Liver (tissue), 8 donors: ENCODE measurements at regions not wholly inside any gene's neighbourhood (a gene's known extent, or its start where the extent isn't known, plus 50 kb on each side); places are given as distances from the start of the nearest gene placed in this dataset.

ENCODE experiments used
- DNase-seq: peaks from one replicate; pipeline ENCODE4 v3.0.0-alpha.2; 2017; ENCODE audit warnings: low spot score
- H3K27ac ChIP-seq, 2 donors: one replicate each; pipeline ENCODE4 v1.7.0; 2013; ENCODE audit warnings: inconsistent platforms in 2 of 2, low read length in 2 of 2, control low read depth in 1 of 2, low read depth in 1 of 2, mild to moderate bottlenecking in 1 of 2
- H3K27me3 ChIP-seq, 4 donors: one replicate each; pipeline versions ENCODE4 v1.6.1 to v1.7.0; 2013; ENCODE audit warnings: low read length in 3 of 4, inconsistent platforms in 1 of 4, mild to moderate bottlenecking in 1 of 4, moderate library complexity in 1 of 4; ENCODE audit not compliant: control insufficient read depth in 4 of 4, insufficient read depth in 4 of 4
- H3K36me3 ChIP-seq, 4 donors: one replicate each; pipeline versions ENCODE4 v1.6.1 to v1.7.0; 2013; ENCODE audit warnings: low read length in 3 of 4, mild to moderate bottlenecking in 3 of 4, low read depth in 1 of 4, moderate library complexity in 1 of 4; ENCODE audit not compliant: control insufficient read depth in 4 of 4, insufficient read depth in 3 of 4
- H3K4me1 ChIP-seq, 4 donors: one replicate each; pipeline versions ENCODE4 v1.6.1 to v1.7.0; 2013; ENCODE audit warnings: low read length in 3 of 4, mild to moderate bottlenecking in 3 of 4, moderate library complexity in 1 of 4; ENCODE audit not compliant: control insufficient read depth in 4 of 4, insufficient read depth in 4 of 4
- H3K4me3 ChIP-seq, 3 donors: one replicate each; pipeline versions ENCODE4 v1.6.1 to v1.7.0; 2013; ENCODE audit warnings: low read length in 3 of 3, control low read depth in 1 of 3, low read depth in 1 of 3, mild to moderate bottlenecking in 1 of 3
- H3K9ac ChIP-seq, 2 donors: one replicate each; pipeline ENCODE4 v1.7.0; 2013; ENCODE audit warnings: low read length in 2 of 2, mild to moderate bottlenecking in 2 of 2, moderate library complexity in 2 of 2, control low read depth in 1 of 2, low read depth in 1 of 2
- H3K9me3 ChIP-seq, 4 donors: one replicate each; pipeline versions ENCODE4 v1.6.1 to v1.7.0; 2013; ENCODE audit warnings: low read length in 3 of 4; ENCODE audit not compliant: control insufficient read depth in 4 of 4
- EGR1 ChIP-seq, 2 donors: IDR thresholded peaks; 2 replicates each; pipeline ENCODE4 v1.6.1; 2016 to 2018; ENCODE audit warnings: antibody characterized with exemption in 2 of 2, low read depth in 2 of 2
- FOXA1 ChIP-seq: IDR thresholded peaks from 2 replicates; pipeline ENCODE4 v1.6.1; 2016; ENCODE audit warnings: antibody characterized with exemption
- GABPA ChIP-seq, 2 donors: IDR thresholded peaks in 1 of 2; conservative IDR thresholded peaks in 1 of 2; 2 replicates each; pipeline ENCODE4 v1.6.1; 2016; ENCODE audit warnings: antibody characterized with exemption in 2 of 2, mild to moderate bottlenecking in 1 of 2, moderate library complexity in 1 of 2
- HNF4A ChIP-seq, 2 donors: conservative IDR thresholded peaks; 2 replicates each; pipeline ENCODE4 v1.6.1; 2016; ENCODE audit warnings: antibody characterized with exemption in 2 of 2, mild to moderate bottlenecking in 2 of 2
- HNF4G ChIP-seq: IDR thresholded peaks from 2 replicates; pipeline ENCODE4 v1.6.1; 2016; ENCODE audit warnings: antibody characterized with exemption
- NR2F2 ChIP-seq: IDR thresholded peaks from 2 replicates; pipeline ENCODE4 v1.6.1; 2016; ENCODE audit warnings: antibody characterized with exemption
- RAD21 ChIP-seq, 2 donors: IDR thresholded peaks; 2 replicates each; pipeline ENCODE4 v1.6.1; 2016; ENCODE audit warnings: antibody characterized with exemption in 2 of 2, mild to moderate bottlenecking in 2 of 2
- RXRA ChIP-seq, 2 donors: IDR thresholded peaks; 2 replicates each; pipeline ENCODE4 v1.6.1; 2017 to 2018; ENCODE audit warnings: antibody characterized with exemption in 2 of 2, mild to moderate bottlenecking in 1 of 2
- SP1 ChIP-seq: IDR thresholded peaks from 2 replicates; pipeline ENCODE4 v1.6.1; 2018; ENCODE audit warnings: antibody characterized with exemption, mild to moderate bottlenecking
- TAF1 ChIP-seq: conservative IDR thresholded peaks from 2 replicates; pipeline ENCODE4 v1.6.1; 2016; ENCODE audit warnings: antibody characterized with exemption, mild to moderate bottlenecking
- YY1 ChIP-seq: IDR thresholded peaks from 2 replicates; pipeline ENCODE4 v1.6.1; 2016; ENCODE audit warnings: antibody characterized with exemption, mild to moderate bottlenecking
- ZBTB33 ChIP-seq: IDR thresholded peaks from 2 replicates; pipeline ENCODE4 v1.6.1; 2016; ENCODE audit warnings: antibody characterized with exemption
- WGBS: extraction: QIAGEN DNeasy Blood & Tissue Kit; methylation state at CpG from one replicate; pipeline ENCODE4 v1.1.7; 2013; 5-methylcytosine and 5-hydroxymethylcytosine counted together
- TF ChIP-seq, protein P1 (sequence below): IDR thresholded peaks from 2 replicates; pipeline ENCODE4 v1.6.1; 2016; ENCODE audit warnings: antibody characterized with exemption, mild to moderate bottlenecking
- TF ChIP-seq, protein P2 (sequence below): fragments of 150-350 bp; IDR thresholded peaks from 2 replicates; pipeline ENCODE4 v1.5.1; 2017; ENCODE audit warnings: improper control_type of control experiment, low read depth, low read length; ENCODE audit not compliant: missing input control
- TF ChIP-seq, protein P3 (sequence below): IDR thresholded peaks from 2 replicates; pipeline ENCODE4 v1.6.1; 2016; ENCODE audit warnings: antibody characterized with exemption
- TF ChIP-seq, protein P4 (sequence below): IDR thresholded peaks from 2 replicates; pipeline ENCODE4 v1.6.1; 2016; ENCODE audit warnings: antibody characterized with exemption
- donor health status: healthy.
- donor health status: healthy.
- donor health status: healthy.
- donor health status: healthy.
- donor health status: healthy.

- TF ChIP-seq, protein P1, sequence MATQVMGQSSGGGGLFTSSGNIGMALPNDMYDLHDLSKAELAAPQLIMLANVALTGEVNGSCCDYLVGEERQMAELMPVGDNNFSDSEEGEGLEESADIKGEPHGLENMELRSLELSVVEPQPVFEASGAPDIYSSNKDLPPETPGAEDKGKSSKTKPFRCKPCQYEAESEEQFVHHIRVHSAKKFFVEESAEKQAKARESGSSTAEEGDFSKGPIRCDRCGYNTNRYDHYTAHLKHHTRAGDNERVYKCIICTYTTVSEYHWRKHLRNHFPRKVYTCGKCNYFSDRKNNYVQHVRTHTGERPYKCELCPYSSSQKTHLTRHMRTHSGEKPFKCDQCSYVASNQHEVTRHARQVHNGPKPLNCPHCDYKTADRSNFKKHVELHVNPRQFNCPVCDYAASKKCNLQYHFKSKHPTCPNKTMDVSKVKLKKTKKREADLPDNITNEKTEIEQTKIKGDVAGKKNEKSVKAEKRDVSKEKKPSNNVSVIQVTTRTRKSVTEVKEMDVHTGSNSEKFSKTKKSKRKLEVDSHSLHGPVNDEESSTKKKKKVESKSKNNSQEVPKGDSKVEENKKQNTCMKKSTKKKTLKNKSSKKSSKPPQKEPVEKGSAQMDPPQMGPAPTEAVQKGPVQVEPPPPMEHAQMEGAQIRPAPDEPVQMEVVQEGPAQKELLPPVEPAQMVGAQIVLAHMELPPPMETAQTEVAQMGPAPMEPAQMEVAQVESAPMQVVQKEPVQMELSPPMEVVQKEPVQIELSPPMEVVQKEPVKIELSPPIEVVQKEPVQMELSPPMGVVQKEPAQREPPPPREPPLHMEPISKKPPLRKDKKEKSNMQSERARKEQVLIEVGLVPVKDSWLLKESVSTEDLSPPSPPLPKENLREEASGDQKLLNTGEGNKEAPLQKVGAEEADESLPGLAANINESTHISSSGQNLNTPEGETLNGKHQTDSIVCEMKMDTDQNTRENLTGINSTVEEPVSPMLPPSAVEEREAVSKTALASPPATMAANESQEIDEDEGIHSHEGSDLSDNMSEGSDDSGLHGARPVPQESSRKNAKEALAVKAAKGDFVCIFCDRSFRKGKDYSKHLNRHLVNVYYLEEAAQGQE = no peak
Measured at GRCh38 chr21:28181730-28182129, 810.9 kb downstream of the LTN1 start (continued).

- TF ChIP-seq RAD21 (IDR thresholded peaks at IDR 0.05) (no peak), GABPA (IDR thresholded peaks at IDR 0.05 in 1 of 2, conservative IDR thresholded peaks at IDR 0.05 in 1 of 2) (no peak), SP1 (no peak), ZBTB33 (no peak), NR2F2 (no peak), YY1 (no peak)
- TF ChIP-seq, protein P2, sequence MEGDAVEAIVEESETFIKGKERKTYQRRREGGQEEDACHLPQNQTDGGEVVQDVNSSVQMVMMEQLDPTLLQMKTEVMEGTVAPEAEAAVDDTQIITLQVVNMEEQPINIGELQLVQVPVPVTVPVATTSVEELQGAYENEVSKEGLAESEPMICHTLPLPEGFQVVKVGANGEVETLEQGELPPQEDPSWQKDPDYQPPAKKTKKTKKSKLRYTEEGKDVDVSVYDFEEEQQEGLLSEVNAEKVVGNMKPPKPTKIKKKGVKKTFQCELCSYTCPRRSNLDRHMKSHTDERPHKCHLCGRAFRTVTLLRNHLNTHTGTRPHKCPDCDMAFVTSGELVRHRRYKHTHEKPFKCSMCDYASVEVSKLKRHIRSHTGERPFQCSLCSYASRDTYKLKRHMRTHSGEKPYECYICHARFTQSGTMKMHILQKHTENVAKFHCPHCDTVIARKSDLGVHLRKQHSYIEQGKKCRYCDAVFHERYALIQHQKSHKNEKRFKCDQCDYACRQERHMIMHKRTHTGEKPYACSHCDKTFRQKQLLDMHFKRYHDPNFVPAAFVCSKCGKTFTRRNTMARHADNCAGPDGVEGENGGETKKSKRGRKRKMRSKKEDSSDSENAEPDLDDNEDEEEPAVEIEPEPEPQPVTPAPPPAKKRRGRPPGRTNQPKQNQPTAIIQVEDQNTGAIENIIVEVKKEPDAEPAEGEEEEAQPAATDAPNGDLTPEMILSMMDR = no peak
- TF ChIP-seq, protein P3, sequence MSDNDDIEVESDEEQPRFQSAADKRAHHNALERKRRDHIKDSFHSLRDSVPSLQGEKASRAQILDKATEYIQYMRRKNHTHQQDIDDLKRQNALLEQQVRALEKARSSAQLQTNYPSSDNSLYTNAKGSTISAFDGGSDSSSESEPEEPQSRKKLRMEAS = no peak
- DNase-seq = no peak
- H3K27me3 ChIP-seq = no peaks in the 10 kb centered on the region
- no peak overlapping the region for H3K27ac ChIP-seq
- no peaks in the 10 kb centered on the region for H3K36me3 ChIP-seq
- H3K9me3 ChIP-seq = peaks cover 0 to 7% (median 3%) of the 10 kb centered on the region in 4 donors
- H3K4me1 ChIP-seq = no peaks in the 10 kb centered on the region
- no peak overlapping the region for H3K9ac ChIP-seq
- no peak overlapping the region for H3K4me3 ChIP-seq
Measured at GRCh38 chr21:28179136-28179535, 813.5 kb downstream of the LTN1 start.

- no peak for DNase-seq
- Histone ChIP-seq H3K27me3 (no peaks in the 10 kb centered on the region), H3K9me3 (peaks cover 0 to 2% (median under 1%) of the 10 kb centered on the region in 4 donors), H3K4me1 (no peaks in the 10 kb centered on the region), H3K36me3 (no peaks in the 10 kb centered on the region), H3K9ac (no peak overlapping the region), H3K27ac (no peak overlapping the region), H3K4me3 (no peak overlapping the region)
- TF ChIP-seq RAD21 (IDR thresholded peaks at IDR 0.05) (no peak), HNF4G (no peak), TAF1 (no peak), FOXA1 (no peak), GABPA (IDR thresholded peaks at IDR 0.05 in 1 of 2, conservative IDR thresholded peaks at IDR 0.05 in 1 of 2) (no peak), RXRA (IDR thresholded peaks at IDR 0.05) (no peak), HNF4A (conservative IDR thresholded peaks at IDR 0.05) (no peak), EGR1 (IDR thresholded peaks at IDR 0.05; ENCODE audit: low read depth in 2 of 2) (no peak), NR2F2 (no peak)
- TF ChIP-seq, protein P1 = no peak
- TF ChIP-seq, protein P4, sequence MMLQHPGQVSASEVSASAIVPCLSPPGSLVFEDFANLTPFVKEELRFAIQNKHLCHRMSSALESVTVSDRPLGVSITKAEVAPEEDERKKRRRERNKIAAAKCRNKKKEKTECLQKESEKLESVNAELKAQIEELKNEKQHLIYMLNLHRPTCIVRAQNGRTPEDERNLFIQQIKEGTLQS = no peak
- TF ChIP-seq, protein P3 = no peak
- 82% methylated on average over 1 of the region's 1 CpG for WGBS
Measured at GRCh38 chr21:28177124-28177523, 815.6 kb downstream of the LTN1 start.
